K562 (cell line): ENCODE measurements at regions not wholly inside any gene's neighbourhood (a gene's known extent, or its start where the extent isn't known, plus 50 kb on each side); places are given as distances from the start of the nearest gene placed in this dataset.

Source experiments
- ATAC-seq: fragments of 200-7000 bp; cut with Tn5 transposase; 3 replicates; pipeline ENCODE4 v1.9.1; 2020; ENCODE audit warnings: moderate library complexity
- BruUV-seq: library from RNA; stranded (reverse); fragments of 400-500 nt; replicated peaks from 2 replicates; lab custom pipeline; 2021; lab: Mats Ljungman, UMichigan
- CTCF ChIA-PET: fragments of 300-600 bp; formaldehyde crosslinking; extraction: SDS; loops from one replicate; lab custom pipeline; 2021; ENCODE audit warnings: low intra/inter-chr PET ratio; lab: Yijun Ruan, JAX
- POLR2A ChIA-PET: fragments of 300-600, 350-650 bp; sonication (Branson Sonifier 250); formaldehyde crosslinking; extraction: SDS; loops from one replicate; lab custom pipeline; 2021; ENCODE audit warnings: antibody characterized with exemption, inconsistent platforms; lab: Yijun Ruan, JAX
- DNase-seq, 4 experiments: peaks; one replicate each; pipeline versions ENCODE4 v3.0.0 to v3.0.0-alpha.2; 2011 to 2018; ENCODE audit warnings: low spot score in 3 of 4, mixed read lengths in 3 of 4; ENCODE audit errors: extremely low read depth in 1 of 4
- FAIRE-seq: peaks from 2 replicates; lab custom pipeline; 2011; peaks lifted over from hg19 to GRCh38; lab: Jason Lieb, UNC
- H2AFZ ChIP-seq: 2 replicates; pipeline ENCODE4 v1.6.0; 2011; ENCODE audit warnings: low read depth, low read length, control low read depth, inconsistent platforms
- H3K27ac ChIP-seq: fragments of 200-600 bp; 3 replicates; pipeline ENCODE4 v1.8.0; 2011; ENCODE audit warnings: low read depth, mild to moderate bottlenecking, control low read depth, inconsistent platforms, low read length, moderate library complexity, mixed read lengths; ENCODE audit errors: extremely low read depth
- H3K27me3 ChIP-seq, 2 experiments: fragments of 300-600 bp in 1 of 2; 2 replicates in 1 of 2; 3 replicates in 1 of 2; pipeline versions ENCODE4 v1.6.0 to v1.8.0; 2011; ENCODE audit warnings: inconsistent platforms in 2 of 2, low read length in 2 of 2, mild to moderate bottlenecking in 1 of 2, mixed read lengths in 1 of 2, moderate library complexity in 1 of 2; ENCODE audit not compliant: control insufficient read depth in 2 of 2, insufficient read depth in 2 of 2
- H3K36me3 ChIP-seq: fragments of 300-600 bp; 3 replicates; pipeline ENCODE4 v1.8.0; 2011; ENCODE audit warnings: mild to moderate bottlenecking, low read length, inconsistent platforms; ENCODE audit not compliant: control insufficient read depth, insufficient read depth
- H3K4me1 ChIP-seq, 2 experiments: fragments of 200-600 bp in 1 of 2; replicated peaks in 1 of 2; 2 replicates in 1 of 2; 3 replicates in 1 of 2; pipeline versions ENCODE4 v1.5.1 to v1.8.0; 2011; ENCODE audit warnings: inconsistent platforms in 2 of 2, low read length in 2 of 2, mild to moderate bottlenecking in 1 of 2, mixed read lengths in 1 of 2, moderate library complexity in 1 of 2; ENCODE audit not compliant: control insufficient read depth in 2 of 2, insufficient read depth in 2 of 2
- H3K4me2 ChIP-seq: 2 replicates; pipeline ENCODE4 v1.6.1; 2011; ENCODE audit warnings: low read length, control low read depth, inconsistent platforms, mixed read lengths; ENCODE audit not compliant: insufficient read depth
- H3K4me3 ChIP-seq: fragments of 200-600 bp; sonication (generic), shearing (Covaris generic); 2 replicates; pipeline ENCODE4 v1.5.1; 2016; ENCODE audit warnings: control low read depth, inconsistent platforms
- H3K79me2 ChIP-seq: fragments of 200-600 bp; 3 replicates; pipeline ENCODE4 v1.8.0; 2011; ENCODE audit warnings: low read length, inconsistent platforms; ENCODE audit not compliant: control insufficient read depth, insufficient read depth
- H3K9ac ChIP-seq, 2 experiments: 2 replicates each; pipeline versions ENCODE4 v1.6.0 to v1.6.1; 2011; ENCODE audit warnings: low read depth in 2 of 2, low read length in 2 of 2, control low read depth in 1 of 2, inconsistent platforms in 1 of 2, mild to moderate bottlenecking in 1 of 2, mixed read lengths in 1 of 2; ENCODE audit not compliant: insufficient read depth in 1 of 2
- H3K9me1 ChIP-seq: one replicate; pipeline ENCODE4 v1.6.0; 2011; ENCODE audit warnings: inconsistent platforms, mild to moderate bottlenecking, low read length, moderate library complexity; ENCODE audit not compliant: control insufficient read depth, insufficient read depth
- H3K9me3 ChIP-seq: replicated peaks from 2 replicates; pipeline ENCODE4 v1.5.1; 2011; ENCODE audit warnings: low read depth, low read length, inconsistent platforms; ENCODE audit not compliant: control insufficient read depth, insufficient read depth
- H4K20me1 ChIP-seq: replicated peaks from 2 replicates; pipeline ENCODE4 v1.6.1; 2011; ENCODE audit warnings: low read length, inconsistent platforms, mixed read lengths; ENCODE audit not compliant: control insufficient read depth, insufficient read depth
- ATF7 ChIP-seq: fragments of 450-650 bp; IDR thresholded peaks from 2 replicates; pipeline ENCODE4 v1.7.1; 2014; ENCODE audit warnings: mild to moderate bottlenecking, moderate library complexity
- EHMT2 ChIP-seq: fragments of 450-650 bp; IDR thresholded peaks from 2 replicates; pipeline ENCODE4 v1.6.1; 2018; ENCODE audit warnings: antibody characterized with exemption
- NR0B1 ChIP-seq: fragments of 450-650 bp; IDR thresholded peaks from one replicate; pipeline ENCODE4 v1.6.1; 2018; ENCODE audit warnings: mild to moderate bottlenecking, moderate library complexity; ENCODE audit not compliant: partially characterized antibody
- RBM22 ChIP-seq: fragments of 200-400 bp; formaldehyde crosslinking; IDR thresholded peaks from 2 replicates; pipeline ENCODE4 v1.6.1; 2018; ENCODE audit warnings: low read length, low read depth; ENCODE audit not compliant: poor library complexity, severe bottlenecking
- SMAD2 ChIP-seq: fragments of 150-350 bp; IDR thresholded peaks from 2 replicates; pipeline ENCODE4 v1.6.1; 2014; ENCODE audit warnings: low read depth, mild to moderate bottlenecking, low read length
- SRSF3 ChIP-seq: fragments of 200-400 bp; formaldehyde crosslinking; IDR thresholded peaks from 2 replicates; pipeline ENCODE4 v1.6.1; 2016; ENCODE audit warnings: mild to moderate bottlenecking, low read length, moderate library complexity; ENCODE audit not compliant: insufficient read depth
- THAP7 ChIP-seq: fragments of 250-450 bp; sonication (Bioruptor Pico); IDR thresholded peaks from 2 replicates; pipeline ENCODE4 v1.5.0; 2021
- WGBS: fragments of 100-300 bp; shearing (Covaris generic); methylation state at CpG from one replicate; pipeline ENCODE4 v1.1.6; 2016; ENCODE audit warnings: low coverage, mixed read lengths; ENCODE audit not compliant: insufficient coverage; ENCODE audit errors: missing lambda C conversion rate; 5-methylcytosine and 5-hydroxymethylcytosine counted together
- in situ Hi-C: fragments of 300-500 bp; cut with MboI; formaldehyde crosslinking; loops from 4 replicates; pipeline ENCODE4 v1.15.0; 2018; ENCODE audit warnings: inconsistent platforms, mixed read lengths
- intact Hi-C: fragments of 100-400 bp; cut with micrococcal nuclease; formaldehyde crosslinking; loops from 2 replicates; pipeline ENCODE4 v1.14.2; 2022

DNA sequence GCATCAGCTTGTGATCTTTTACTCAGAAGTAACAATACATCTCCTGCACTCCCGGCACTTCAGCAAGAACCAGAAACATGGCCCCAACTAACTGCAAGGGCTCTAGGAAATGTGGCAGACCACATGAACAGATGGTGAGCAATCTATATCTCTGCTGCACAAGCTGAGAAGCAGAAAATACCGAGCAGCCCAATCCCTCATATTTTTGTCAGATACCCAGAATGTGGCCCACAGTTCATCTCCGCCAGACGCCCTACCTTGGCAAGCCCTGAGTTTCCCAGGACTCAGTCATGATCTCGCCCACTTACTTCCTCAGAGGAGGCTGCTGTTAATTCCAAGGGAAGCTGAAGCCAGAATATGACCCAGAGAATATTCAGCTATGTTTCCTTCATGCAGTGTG, 63.1 kb upstream of the PHACTR1 start:
- WGBS, result 0% methylated on average over 5 of the region's 5 CpGs
- Histone ChIP-seq H4K20me1 (no peaks in the 10 kb centered on the region), H3K79me2 (no peaks in the 10 kb centered on the region), H3K27ac (no peak overlapping the region), H3K4me2 (no peak overlapping the region), H3K4me3 (no peak overlapping the region), H3K9me3 (no peaks in the 10 kb centered on the region), H3K4me1 (no peaks in the 10 kb centered on the region), H3K9me1 (no peaks in the 10 kb centered on the region), H3K36me3 (no peaks in the 10 kb centered on the region), H3K9ac (no peak overlapping the region), H2AFZ (no peak overlapping the region), H3K27me3 (no peaks in the 10 kb centered on the region)
- BruUV-seq, result no TSS peak
- CTCF ChIA-PET, result no interaction called here
- POLR2A ChIA-PET, result no interaction called here
- TF ChIP-seq ATF7 (no peak), SMAD2 (no peak), EHMT2 (no peak), THAP7 (CRISPR knock-in tag) (no peak), NR0B1 (no peak), SRSF3 (no peak), RBM22 (no peak)
- in situ Hi-C loops, result no loop called here
- intact Hi-C loops, result no loop called here
- ATAC-seq (no peak), DNase-seq (no peak), FAIRE-seq (no peak)
